Esophagus muscularis mucosa (tissue), 4 donors: ENCODE measurements at regions not wholly inside any gene's neighbourhood (a gene's known extent, or its start where the extent isn't known, plus 50 kb on each side); places are given as distances from the start of the nearest gene placed in this dataset.

Source experiments
- EP300 ChIP-seq: sonication (generic); formaldehyde crosslinking; IDR thresholded peaks from one replicate; pipeline ENCODE4 v1.6.1; 2017; ENCODE audit warnings: antibody characterized with exemption
- POLR2A ChIP-seq: fragments of 450-650 bp; IDR thresholded peaks from one replicate; pipeline ENCODE4 v1.6.1; 2017; ENCODE audit warnings: antibody characterized with exemption, moderate library complexity, mild to moderate bottlenecking, low read depth
- POLR2AphosphoS5 ChIP-seq, 2 donors: sonication (generic); formaldehyde crosslinking; IDR thresholded peaks; one replicate each; pipeline ENCODE4 v1.6.1; 2017; ENCODE audit warnings: antibody characterized with exemption in 2 of 2
- TF ChIP-seq, protein P1 (sequence below), 3 experiments: fragments of 200-600 bp in 2 of 3; fragments of 450-650 bp in 1 of 3; sonication (generic) in 2 of 3; IDR thresholded peaks; one replicate each; pipeline ENCODE4 v1.5.1; 2017 to 2019; ENCODE audit warnings: antibody characterized with exemption in 3 of 3, mild to moderate bottlenecking in 2 of 3, moderate library complexity in 1 of 3

DNA sequence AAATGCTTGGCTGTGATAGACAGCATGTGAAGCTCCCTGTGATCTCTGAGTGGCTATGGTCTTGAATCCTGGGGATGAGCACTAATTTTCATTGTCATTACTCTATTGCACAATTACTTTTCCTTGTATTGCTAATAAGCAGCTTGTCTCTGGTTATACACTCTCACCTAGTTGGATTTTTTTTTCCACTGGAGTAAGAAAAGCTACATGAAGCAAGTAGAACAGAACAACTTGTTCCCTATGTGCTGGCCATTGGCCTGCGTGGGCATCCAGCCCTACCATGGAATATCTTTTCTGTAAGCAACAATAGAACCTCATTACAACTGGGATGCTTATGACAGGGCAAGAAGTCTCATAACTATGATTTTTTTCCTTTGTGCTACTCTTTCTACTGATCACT lies 807.4 kb downstream of the TNS3 start:
- TF ChIP-seq, protein P1, sequence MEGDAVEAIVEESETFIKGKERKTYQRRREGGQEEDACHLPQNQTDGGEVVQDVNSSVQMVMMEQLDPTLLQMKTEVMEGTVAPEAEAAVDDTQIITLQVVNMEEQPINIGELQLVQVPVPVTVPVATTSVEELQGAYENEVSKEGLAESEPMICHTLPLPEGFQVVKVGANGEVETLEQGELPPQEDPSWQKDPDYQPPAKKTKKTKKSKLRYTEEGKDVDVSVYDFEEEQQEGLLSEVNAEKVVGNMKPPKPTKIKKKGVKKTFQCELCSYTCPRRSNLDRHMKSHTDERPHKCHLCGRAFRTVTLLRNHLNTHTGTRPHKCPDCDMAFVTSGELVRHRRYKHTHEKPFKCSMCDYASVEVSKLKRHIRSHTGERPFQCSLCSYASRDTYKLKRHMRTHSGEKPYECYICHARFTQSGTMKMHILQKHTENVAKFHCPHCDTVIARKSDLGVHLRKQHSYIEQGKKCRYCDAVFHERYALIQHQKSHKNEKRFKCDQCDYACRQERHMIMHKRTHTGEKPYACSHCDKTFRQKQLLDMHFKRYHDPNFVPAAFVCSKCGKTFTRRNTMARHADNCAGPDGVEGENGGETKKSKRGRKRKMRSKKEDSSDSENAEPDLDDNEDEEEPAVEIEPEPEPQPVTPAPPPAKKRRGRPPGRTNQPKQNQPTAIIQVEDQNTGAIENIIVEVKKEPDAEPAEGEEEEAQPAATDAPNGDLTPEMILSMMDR (IDR thresholded peaks at IDR 0.05): no peak
- TF ChIP-seq EP300 (peak; percentile 86), POLR2A (no peak), POLR2AphosphoS5 (IDR thresholded peaks at IDR 0.05) (peak; percentile 86 to 88)
